Fibroblast of skin of abdomen (primary cell): ENCODE measurements at regions not wholly inside any gene's neighbourhood (a gene's known extent, or its start where the extent isn't known, plus 50 kb on each side); places are given as distances from the start of the nearest gene placed in this dataset.

Source experiments
- DNase-seq: peaks from one replicate; pipeline ENCODE4 v3.0.0-alpha.2; 2013

DNA sequence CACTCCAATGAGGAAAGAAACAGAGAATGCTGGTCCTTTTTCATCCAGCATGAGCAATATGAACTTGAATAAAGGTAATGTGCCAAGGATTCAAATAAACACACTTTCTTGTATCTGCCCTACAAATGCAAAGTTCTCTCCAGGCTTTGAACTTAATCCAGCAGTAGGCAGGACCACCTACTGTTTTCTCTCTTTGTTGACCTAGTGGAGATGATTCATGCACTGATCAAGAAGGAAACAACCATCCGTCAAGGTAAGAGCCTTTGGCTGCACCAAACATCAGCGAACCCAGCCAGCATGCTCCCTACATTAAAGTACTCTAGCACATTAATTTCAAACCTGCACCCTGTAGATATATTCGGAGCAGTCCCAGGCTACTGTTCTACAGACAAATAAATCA is 489.3 kb downstream of the GALC start:
- no peak for DNase-seq

DNA sequence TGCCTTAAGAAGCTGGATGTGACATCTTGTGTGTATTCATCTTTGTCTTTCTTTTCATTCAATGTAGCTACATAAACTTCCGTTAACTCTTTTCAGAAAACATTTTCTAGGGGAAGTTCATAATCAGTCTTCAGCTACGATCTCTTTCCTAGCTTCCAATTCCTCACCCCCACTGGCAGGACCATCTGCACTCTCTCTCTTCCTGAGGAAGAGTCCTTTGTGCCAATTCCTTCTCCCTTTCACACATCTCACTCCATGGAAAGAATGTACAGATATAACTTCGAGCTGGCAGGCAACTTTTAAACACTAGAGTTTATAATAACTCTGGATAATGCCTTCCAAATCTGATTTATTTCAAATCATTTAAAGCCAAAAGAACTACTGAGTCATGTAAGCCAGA is 495.7 kb downstream of the GALC start:
- no peak for DNase-seq

GRCh38 chr14:87494010-87494409 is 499.0 kb downstream of the GALC start:
- no peak for DNase-seq

DNA sequence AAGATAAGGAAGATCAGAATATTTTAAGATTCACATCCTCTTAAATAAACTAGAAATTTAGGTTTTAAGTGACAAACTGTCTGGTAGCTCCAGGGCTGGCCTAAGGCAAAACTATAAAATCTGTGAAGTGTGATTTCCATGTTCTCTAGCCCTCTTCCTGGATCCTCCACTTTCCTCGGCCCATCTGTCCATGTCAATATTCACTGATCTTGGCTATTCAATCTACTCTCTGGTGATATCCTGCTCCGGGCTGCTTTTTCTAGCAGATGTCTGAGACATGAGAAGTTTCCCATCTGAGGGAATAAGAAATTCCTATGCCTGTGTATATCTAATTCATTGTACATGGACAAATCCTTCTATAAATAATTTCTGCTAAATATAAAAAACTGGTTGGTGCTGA is 500.4 kb downstream of the GALC start:
- DNase-seq, result no peak

DNA sequence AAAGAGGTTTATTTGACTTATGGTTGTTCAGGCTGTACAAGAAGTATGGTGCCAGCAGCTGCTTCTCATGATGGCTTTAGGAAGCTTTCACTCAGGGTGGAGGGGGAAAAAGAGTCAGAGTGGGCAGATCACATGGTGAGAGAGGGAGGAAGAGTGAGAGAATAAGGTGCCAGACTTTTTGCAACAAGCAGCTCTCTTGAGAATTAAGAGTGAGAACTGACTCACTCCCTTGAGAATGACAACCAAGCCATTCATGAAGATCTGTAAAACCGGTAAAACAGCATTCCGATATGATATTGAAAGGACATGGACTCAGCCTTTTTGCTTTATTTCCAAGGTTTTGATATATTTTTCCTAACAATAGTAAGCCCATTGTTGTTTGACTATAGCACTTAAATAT is 501.2 kb downstream of the GALC start:
- no peak for DNase-seq

DNA sequence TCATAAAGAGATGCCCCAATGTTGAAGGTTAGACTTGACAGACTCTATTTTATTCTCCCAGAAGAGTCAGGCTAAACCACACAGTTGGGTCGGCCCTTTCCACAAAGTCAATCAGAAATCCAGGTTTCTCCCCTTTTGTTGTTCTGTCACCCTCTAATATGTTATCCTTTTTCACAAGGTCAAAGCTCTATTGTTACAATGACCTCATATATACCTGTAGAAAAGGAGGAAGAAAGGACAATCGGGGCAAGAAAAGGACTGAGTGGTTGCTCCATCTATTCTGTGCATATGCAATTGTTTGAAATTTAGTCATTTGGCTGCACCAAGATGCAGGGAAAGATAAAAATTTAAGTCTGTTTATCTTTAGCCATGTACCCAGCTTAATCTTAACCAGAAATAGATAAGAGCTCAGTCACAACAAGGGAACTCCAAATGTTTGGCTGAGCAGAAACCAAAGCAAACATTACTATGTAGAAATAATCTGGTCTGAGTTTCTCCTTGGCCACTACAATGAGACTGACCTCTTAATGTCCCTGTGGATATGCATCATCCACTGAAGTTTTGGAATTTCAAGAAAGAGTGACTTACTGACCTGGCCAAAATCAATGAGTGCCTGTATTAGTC is 503.7 kb downstream of the GALC start:
- no peak for DNase-seq

DNA sequence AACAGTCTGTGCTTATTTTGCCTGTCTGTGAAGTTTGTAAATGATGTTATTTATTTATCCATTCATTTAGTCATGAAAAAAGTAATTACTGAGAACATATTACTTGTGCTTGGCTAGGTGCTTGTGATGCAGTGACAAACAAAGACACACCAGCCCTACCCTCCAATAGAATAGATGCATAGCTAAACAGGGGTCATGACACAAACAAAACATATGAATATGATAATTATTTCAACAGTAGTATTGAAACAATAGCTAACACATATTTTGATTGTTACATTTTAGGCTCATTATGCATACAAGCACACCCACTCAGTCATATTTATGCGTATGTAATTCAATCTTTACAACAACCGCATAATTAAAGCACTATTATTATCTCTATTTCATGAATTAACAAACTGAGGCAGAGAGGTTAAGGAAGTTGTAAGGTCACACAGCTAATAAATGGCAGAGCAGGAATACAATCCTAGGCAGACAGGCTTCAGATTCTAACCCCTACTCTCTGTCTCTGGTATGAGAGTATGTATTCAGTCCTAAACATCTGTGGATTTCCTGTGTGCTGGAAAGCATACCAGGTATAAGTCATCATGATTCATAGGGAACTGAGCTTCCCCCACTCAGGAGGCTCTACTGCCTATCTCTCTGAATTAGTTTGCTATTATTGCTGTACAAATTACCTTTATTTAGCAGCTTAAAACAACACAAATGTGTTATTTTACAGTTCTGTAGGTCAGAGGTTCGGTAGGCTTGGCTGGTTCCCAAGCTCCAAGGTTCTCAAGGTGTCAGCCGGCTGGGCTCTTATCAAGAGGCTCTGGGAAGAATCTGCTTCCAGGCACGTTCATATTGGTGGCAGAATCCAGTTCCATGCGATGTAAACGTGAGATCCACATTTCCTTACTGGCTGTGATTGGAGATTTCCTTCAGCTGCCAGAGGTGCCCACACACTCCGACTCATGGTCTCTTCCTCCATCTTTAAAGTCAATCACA is 509.4 kb downstream of the GALC start:
- DNase-seq, result peak; percentile 78

GRCh38 chr14:87468531-87468930 is 524.5 kb downstream of the GALC start:
- no peak for DNase-seq

- no peak for DNase-seq
Measured at GRCh38 chr14:87467578-87467977, 525.4 kb downstream of the GALC start.

- DNase-seq, result no peak
Measured at GRCh38 chr14:87465770-87466169, 527.2 kb downstream of the GALC start.

- DNase-seq, result no peak
Measured at GRCh38 chr14:87461704-87462103, 531.3 kb downstream of the GALC start.

GRCh38 chr14:87457720-87458119 is 535.3 kb downstream of the GALC start:
- no peak for DNase-seq

GRCh38 chr14:87450193-87450592 is 542.8 kb downstream of the GALC start:
- DNase-seq, result no peak

GRCh38 chr14:87449016-87449415 is 544.0 kb downstream of the GALC start:
- no peak for DNase-seq

DNA sequence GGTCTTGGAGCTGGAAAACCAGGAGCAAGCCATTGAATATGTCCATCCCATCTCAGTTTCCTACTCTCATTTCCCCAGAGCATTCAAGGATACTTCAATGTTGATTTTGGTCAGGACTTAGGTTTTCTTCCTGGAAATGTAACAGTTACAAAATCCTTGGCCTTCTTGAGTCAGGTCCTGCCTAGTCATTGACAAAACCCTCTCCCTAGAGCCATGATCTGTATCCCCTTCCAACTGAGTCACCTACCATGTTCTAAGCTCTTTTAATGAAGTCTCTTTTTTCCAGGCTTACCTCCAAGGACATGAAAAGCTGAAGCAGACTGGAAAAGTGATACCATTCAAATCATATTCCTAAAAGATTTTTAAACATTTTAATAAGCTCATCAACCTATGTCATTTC is 549.2 kb downstream of the GALC start:
- no peak for DNase-seq

- no peak for DNase-seq
Measured at GRCh38 chr14:87443039-87443438, 549.9 kb downstream of the GALC start.

- DNase-seq, result no peak
Measured at GRCh38 chr14:87437158-87437557, 555.8 kb downstream of the GALC start.

DNA sequence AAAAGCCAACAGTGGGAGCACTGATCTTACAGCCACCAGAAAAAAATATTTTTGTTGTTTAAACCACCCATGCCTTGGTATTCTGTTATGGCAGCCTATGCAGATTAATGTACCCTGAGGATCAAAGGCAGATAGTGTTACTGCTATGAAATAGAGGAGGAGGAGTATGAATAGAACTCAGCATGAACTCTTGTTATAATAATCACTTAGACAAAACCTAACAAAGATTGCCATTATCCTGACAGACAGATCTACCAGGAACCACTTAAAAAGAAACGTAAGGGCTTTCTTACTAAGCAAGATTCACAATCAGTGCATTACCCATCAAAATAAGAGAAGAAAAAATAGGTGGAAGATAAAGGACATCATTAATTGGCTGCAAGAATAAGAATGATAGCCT is 558.3 kb downstream of the GALC start:
- no peak for DNase-seq

- DNase-seq, result no peak
Measured at GRCh38 chr14:87434011-87434410, 559.0 kb downstream of the GALC start.

DNA sequence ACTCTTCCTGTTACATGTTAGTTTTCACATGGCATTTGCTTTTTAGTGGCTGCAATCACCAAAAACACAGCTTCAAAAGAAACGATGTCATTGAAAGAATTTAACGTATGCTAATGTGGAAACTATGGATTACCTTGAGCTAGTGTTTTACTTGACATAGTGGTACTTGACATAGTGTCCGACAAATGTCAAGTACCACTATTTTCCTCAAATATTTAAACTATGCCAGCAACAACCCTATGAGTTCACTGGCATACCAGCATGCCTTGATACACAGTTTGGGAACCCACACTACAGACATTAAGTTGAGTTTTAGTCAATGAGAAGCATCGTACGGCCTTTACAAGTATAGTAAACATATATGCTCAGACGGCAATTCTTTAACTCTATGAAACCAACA is 560.3 kb downstream of the GALC start:
- DNase-seq, result no peak

- peak; percentile 41 for DNase-seq
Measured at GRCh38 chr14:87430810-87431209, 562.2 kb downstream of the GALC start.

- DNase-seq, result no peak
Measured at GRCh38 chr14:87430214-87430613, 562.8 kb downstream of the GALC start.

- DNase-seq, result no peak
Measured at GRCh38 chr14:87419925-87420324, 573.1 kb downstream of the GALC start.

DNA sequence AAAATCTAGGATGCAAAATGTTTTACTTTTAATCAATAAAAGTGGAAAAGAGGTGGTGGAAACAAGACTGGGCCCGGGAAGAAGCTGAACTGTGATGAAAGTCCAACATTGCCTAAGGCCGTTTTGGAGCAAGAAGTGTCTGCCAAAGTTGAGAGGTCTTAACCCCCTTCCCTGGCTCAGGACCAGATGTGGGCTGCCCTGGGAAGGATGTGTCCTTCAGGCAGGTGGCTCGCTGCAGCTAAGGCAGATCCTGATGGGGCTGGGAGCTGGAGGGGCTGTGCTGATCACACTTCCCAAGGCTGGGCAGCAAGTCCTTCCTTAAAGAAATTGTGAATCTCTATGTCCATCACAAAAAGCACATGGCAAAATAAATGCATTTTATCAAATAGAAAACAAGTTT is 581.6 kb downstream of the GALC start:
- no peak for DNase-seq
